ENCODE measurements at regions not wholly inside any gene's neighbourhood (a gene's known extent, or its start where the extent isn't known, plus 50 kb on each side); places are given as distances from the start of the nearest gene placed in this dataset.
"Not testable (repeated sequence)": the region's sequence is repeated elsewhere in the genome, so short reads cannot be mapped to it uniquely, and the experiment has no call there.

GRCh38 chr16:85446951-85447692 is 166.0 kb upstream of the GSE1 start:
- DNase-seq: no peak

- no peak for DNase-seq
These were observed 165.3 kb upstream of the GSE1 start for GRCh38 chr16:85447693-85448313.

- DNase-seq: no peak
These were observed 164.4 kb upstream of the GSE1 start for GRCh38 chr16:85448557-85449190.

GRCh38 chr16:85449191-85449884 is 163.8 kb upstream of the GSE1 start:
- DNase-seq: no peak

- no peak for DNase-seq
These were observed 163.3 kb upstream of the GSE1 start for GRCh38 chr16:85449885-85450245.

- DNase-seq: not testable (repeated sequence)
These were observed 162.0 kb upstream of the GSE1 start for GRCh38 chr16:85451142-85451541.

- DNase-seq: no peak
These were observed 161.3 kb upstream of the GSE1 start for GRCh38 chr16:85451641-85452363.

GRCh38 chr16:85452364-85453193 is 160.5 kb upstream of the GSE1 start:
- DNase-seq: no peak

- no peak for DNase-seq
These were observed 159.9 kb upstream of the GSE1 start for GRCh38 chr16:85453194-85453678.

GRCh38 chr16:85453703-85454102 is 159.4 kb upstream of the GSE1 start:
- DNase-seq: no peak

GRCh38 chr16:85454171-85454872 is 158.8 kb upstream of the GSE1 start:
- DNase-seq: no peak

GRCh38 chr16:85455534-85455933 is 157.6 kb upstream of the GSE1 start:
- no peak for DNase-seq

- no peak for DNase-seq
These were observed 155.8 kb upstream of the GSE1 start for GRCh38 chr16:85457366-85457765.

GRCh38 chr16:85458968-85459367 is 154.2 kb upstream of the GSE1 start:
- DNase-seq: no peak

GRCh38 chr16:85459529-85460251 is 153.4 kb upstream of the GSE1 start:
- DNase-seq: no peak

GRCh38 chr16:85460252-85461021 is 152.7 kb upstream of the GSE1 start:
- no peak for DNase-seq

GRCh38 chr16:85461022-85461813 is 151.9 kb upstream of the GSE1 start:
- DNase-seq: no peak

- no peak for DNase-seq
These were observed 151.1 kb upstream of the GSE1 start for GRCh38 chr16:85461814-85462713.

Measured in activated CD4-positive, CD25-positive, alpha-beta regulatory T cell treated with anti-CD3 and anti-CD28 coated beads, Interleukin-2, amount 50 U/mL, for 72 hours (primary cell).